GM04503 (cell line): ENCODE measurements at regions not wholly inside any gene's neighbourhood (a gene's known extent, or its start where the extent isn't known, plus 50 kb on each side); places are given as distances from the start of the nearest gene placed in this dataset.
"Not testable (repeated sequence)": the region's sequence is repeated elsewhere in the genome, so short reads cannot be mapped to it uniquely, and the experiment has no call there.

Experiments
- DNase-seq: peaks from one replicate; pipeline ENCODE4 v3.0.0-alpha.2; 2012; ENCODE audit warnings: low read depth

GRCh38 chr18:57881818-57882413 lies 78.8 kb upstream of the ATP8B1 start:
- peak; percentile 37 for DNase-seq

DNA sequence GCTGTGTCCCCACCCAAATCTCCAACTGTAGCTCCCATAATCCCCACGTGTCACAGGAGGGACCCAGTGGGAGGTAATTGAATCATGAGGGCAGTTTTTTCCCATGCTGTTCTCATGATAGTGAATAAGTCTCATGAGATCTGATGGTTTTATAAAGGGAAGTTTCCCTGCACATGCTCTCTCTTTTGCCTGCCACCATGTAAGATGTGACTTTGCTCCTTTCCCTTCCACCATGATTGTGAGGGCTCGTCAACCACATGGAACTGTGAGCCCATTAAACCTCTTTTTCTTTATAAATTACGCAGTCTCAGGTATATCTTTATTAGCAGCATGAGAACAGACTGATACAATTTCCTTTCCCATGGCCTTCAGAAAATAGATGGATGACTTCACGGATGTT lies 76.8 kb upstream of the ATP8B1 start:
- DNase-seq: not testable (repeated sequence)

- DNase-seq: no peak
Measured at GRCh38 chr18:57869221-57869620, 66.1 kb upstream of the ATP8B1 start.

DNA sequence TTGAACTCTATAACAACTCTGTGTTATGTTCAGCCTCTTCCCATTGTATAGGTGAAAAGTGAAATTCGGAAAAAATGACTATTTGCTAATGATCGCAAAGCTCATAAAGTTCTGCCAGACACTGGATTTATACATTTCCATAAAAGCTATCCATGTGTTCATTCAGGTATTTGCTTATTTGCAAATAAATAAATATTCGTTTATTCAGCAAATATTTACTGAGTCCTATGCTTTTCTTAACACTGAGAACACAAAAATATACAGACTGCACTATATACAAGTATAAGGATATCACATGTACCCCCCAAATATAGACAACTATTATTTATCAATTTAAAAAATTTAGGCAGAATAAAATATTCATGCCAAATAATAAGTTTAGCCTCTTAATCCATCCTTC lies 63.2 kb upstream of the ATP8B1 start:
- no peak for DNase-seq

- no peak for DNase-seq
Measured at GRCh38 chr18:57864615-57865121, 61.6 kb upstream of the ATP8B1 start.

- no peak for DNase-seq
Measured at GRCh38 chr18:57863706-57864105, 60.6 kb upstream of the ATP8B1 start.

DNA sequence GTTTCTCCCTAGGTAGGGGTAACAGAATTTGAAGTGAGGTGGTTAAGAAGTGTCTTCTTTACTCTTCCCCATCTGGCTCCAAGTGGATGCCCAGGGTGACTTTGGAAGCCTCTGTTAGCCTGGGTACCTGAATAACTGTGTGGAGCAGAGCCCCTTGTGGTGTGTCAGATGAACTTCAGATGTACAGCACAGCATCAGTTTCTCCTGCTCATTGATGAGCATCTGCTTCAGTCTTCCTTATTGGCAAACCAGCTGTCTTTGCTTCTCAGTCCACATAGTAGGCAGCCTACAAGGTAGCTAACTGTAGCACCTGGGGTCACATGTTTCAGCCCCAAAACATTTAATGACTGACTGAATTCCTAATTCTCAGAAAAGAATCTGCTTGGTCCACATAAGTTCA lies 56.2 kb upstream of the ATP8B1 start:
- no peak for DNase-seq

DNA sequence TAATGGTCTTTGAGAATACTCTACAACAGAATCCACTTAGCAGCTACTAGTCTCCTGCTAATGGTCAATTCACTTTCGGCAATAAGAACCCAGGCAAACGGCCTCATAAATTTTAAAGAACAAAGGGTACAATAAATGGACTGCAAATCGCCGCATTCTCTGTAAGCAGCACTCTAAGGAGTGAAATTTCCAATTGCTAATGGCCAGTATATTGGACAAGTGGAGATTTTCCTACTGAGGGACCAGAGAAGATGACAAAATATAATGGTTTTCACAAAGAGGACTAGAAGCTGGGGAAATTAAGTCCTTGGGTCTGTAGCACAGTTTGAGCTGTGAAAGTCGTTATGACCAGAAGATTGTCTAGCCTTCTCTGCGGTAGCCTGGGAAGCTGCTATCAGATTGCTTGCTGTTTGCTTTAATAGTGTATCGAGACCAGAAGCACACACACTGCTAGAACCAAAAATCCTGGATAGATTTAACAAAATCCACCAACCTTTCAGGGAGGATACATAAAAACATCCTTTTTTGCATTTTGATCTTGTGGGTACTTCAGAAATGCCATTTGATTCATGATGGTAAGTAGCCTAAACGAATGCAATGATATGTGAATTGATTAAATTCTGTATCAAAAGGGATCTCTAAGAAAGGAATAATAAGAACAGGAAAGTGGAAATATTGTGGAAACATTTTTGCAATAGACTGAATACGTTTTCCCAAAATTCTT lies 53.6 kb upstream of the ATP8B1 start:
- DNase-seq: no peak

DNA sequence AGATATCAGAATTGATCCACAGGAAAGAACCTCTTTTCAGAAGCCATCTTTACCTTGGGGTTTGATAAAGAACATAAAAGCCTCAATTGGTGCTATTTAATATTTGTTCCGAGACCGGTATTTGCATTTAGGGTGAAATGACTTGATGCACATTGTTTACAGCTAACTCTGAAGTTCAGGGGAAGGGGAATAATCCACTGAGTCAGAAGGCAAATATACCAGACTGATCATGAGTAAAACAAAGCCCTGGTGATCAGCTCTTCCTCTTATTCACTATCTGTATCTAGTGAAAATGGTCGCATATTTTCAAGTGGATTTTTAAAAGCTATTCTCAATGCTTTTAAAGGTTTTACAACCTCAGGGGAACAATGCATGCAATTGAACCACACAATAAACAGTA lies 53.0 kb upstream of the ATP8B1 start:
- no peak for DNase-seq

DNA sequence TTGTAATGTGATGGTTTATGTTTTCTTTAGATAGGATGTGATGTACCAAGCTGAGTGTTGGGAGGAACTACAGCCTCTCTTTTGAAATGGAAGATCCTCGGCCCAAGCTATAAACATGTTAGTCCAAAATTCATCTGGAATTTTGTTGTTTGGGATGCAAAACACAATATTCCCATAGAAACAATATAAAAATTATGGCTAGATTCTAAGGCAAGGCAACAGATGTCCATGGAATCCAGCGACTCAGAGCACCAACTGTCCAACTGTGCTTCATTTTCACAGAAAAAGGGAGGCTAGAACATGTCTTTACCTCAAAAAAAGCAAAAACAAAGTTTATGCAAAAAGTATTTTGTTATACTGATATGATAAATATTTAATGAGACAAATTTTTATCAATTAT lies 52.4 kb upstream of the ATP8B1 start:
- DNase-seq: no peak

DNA sequence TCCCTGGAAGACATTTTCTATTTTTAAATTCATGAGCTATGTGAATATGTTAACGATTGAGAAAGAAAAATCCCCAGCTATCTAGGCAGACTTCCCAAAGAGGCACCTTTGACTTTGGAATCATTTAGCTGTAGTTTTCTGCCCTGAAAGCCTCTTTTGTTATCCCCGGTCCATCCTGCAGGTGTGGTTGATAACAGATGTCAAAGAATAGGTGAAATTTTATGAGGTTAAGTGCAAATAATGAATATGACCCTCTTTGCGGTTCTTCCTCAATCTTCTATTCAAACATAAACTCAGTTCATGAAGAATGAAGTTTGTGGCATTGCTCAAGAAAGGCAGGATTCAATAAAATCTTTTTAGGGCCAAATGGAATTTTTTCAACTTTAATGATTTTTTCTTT lies 51.6 kb upstream of the ATP8B1 start:
- DNase-seq: no peak

- no peak for DNase-seq
Measured at GRCh38 chr18:57853864-57854263, 50.7 kb upstream of the ATP8B1 start.

DNA sequence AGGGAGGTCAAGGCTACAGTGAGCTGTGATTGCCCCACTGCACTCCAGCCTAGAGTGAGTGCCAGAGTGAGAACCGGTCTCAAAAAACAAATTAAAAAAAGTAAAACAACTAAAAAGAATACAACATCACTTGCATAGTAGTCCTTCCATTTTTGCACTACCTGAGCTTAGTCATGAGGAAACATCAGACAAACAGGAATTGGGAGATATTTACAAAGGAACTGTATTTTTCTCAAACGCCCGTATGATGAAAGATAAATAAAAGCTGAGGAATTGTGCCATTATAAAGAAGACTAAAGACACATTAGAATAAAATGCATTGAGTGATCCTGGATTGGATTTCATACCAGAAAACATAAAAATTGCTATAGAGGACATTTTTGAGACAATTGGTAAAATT lies 50.0 kb upstream of the ATP8B1 start:
- DNase-seq: no peak
